H1 (cell line): ENCODE measurements at regions not wholly inside any gene's neighbourhood (a gene's known extent, or its start where the extent isn't known, plus 50 kb on each side); places are given as distances from the start of the nearest gene placed in this dataset.

Experiments
- CTCF ChIA-PET: fragments of 300-600 bp; sonication (Branson Sonifier 250); formaldehyde crosslinking; loops from one replicate; lab custom pipeline; 2021; ENCODE audit not compliant: partially characterized antibody; lab: Charles Lee
- POLR2A ChIA-PET: fragments of 300-600 bp; sonication (Branson Sonifier 250); formaldehyde crosslinking; loops from one replicate; lab custom pipeline; 2021; ENCODE audit warnings: inconsistent platforms; ENCODE audit not compliant: partially characterized antibody; lab: Charles Lee
- DNase-seq, 2 experiments: peaks; one replicate each; pipeline versions ENCODE4 v3.0.0 to v3.0.0-alpha.2; 2010 to 2022; ENCODE audit warnings: low spot score in 2 of 2, low read depth in 1 of 2, mixed read lengths in 1 of 2
- FAIRE-seq: peaks from 2 replicates; lab custom pipeline; 2011; peaks lifted over from hg19 to GRCh38; lab: Jason Lieb, UNC
- H2AFZ ChIP-seq: 2 replicates; pipeline ENCODE4 v1.8.1; 2012; ENCODE audit warnings: low read length, inconsistent platforms
- H2AK5ac ChIP-seq: 2 replicates; pipeline ENCODE4 v1.6.1; 2013; ENCODE audit warnings: low read depth, low read length
- H2BK120ac ChIP-seq: replicated peaks from 2 replicates; pipeline ENCODE3; 2013; ENCODE audit warnings: low read depth, low read length, inconsistent platforms
- H2BK12ac ChIP-seq: 2 replicates; pipeline ENCODE4 v1.6.1; 2013; ENCODE audit warnings: low read depth, low read length
- H2BK15ac ChIP-seq: 2 replicates; pipeline ENCODE4 v1.6.1; 2013; ENCODE audit warnings: low read length
- H2BK20ac ChIP-seq: 2 replicates; pipeline ENCODE4 v1.6.1; 2013; ENCODE audit warnings: low read length
- H2BK5ac ChIP-seq: 2 replicates; pipeline ENCODE4 v1.6.1; 2013; ENCODE audit warnings: low read depth, low read length
- H3K14ac ChIP-seq: 2 replicates; pipeline ENCODE4 v1.6.1; 2013; ENCODE audit warnings: inconsistent platforms; ENCODE audit not compliant: insufficient read length
- H3K18ac ChIP-seq: 2 replicates; pipeline ENCODE4 v1.6.1; 2013; ENCODE audit warnings: low read length; ENCODE audit errors: extremely low read depth
- H3K23ac ChIP-seq: 2 replicates; pipeline ENCODE4 v1.6.1; 2013; ENCODE audit warnings: inconsistent platforms; ENCODE audit not compliant: insufficient read length
- H3K23me2 ChIP-seq: 2 replicates; pipeline ENCODE4 v1.6.1; 2013; ENCODE audit warnings: low read depth, low read length
- H3K27ac ChIP-seq: 2 replicates; pipeline ENCODE4 v1.6.1; 2011; ENCODE audit warnings: low read depth, low read length, inconsistent platforms
- H3K27me3 ChIP-seq, 4 experiments: replicated peaks in 1 of 4; 1 replicate in 1 of 4; 2 replicates in 3 of 4; pipeline versions ENCODE4 v1.6.1 to v1.8.1; 2011 to 2013; ENCODE audit warnings: low read length in 3 of 4, mild to moderate bottlenecking in 3 of 4, inconsistent platforms in 2 of 4, mixed read lengths in 2 of 4, moderate library complexity in 1 of 4; ENCODE audit not compliant: control insufficient read depth in 3 of 4, insufficient read depth in 3 of 4; ENCODE audit errors: extremely low read depth in 1 of 4
- H3K36me3 ChIP-seq, 4 experiments: 2 replicates each; pipeline versions ENCODE4 v1.6.1 to v1.8.1; 2011 to 2013; ENCODE audit warnings: mild to moderate bottlenecking in 4 of 4, low read length in 3 of 4, moderate library complexity in 2 of 4, control low read depth in 1 of 4, inconsistent platforms in 1 of 4; ENCODE audit not compliant: insufficient read depth in 4 of 4, control insufficient read depth in 2 of 4
- H3K4ac ChIP-seq: replicated peaks from 2 replicates; pipeline ENCODE3; 2013; ENCODE audit warnings: low read length, low read depth, mixed read lengths, inconsistent platforms; ENCODE audit not compliant: insufficient read length
- H3K4me1 ChIP-seq, 4 experiments: replicated peaks in 1 of 4; 1 replicate in 1 of 4; 2 replicates in 3 of 4; pipeline versions ENCODE4 v1.6.1 to v1.8.1; 2011 to 2013; ENCODE audit warnings: low read length in 3 of 4, inconsistent platforms in 2 of 4, mixed read lengths in 1 of 4; ENCODE audit not compliant: insufficient read depth in 4 of 4, control insufficient read depth in 3 of 4
- H3K4me2 ChIP-seq, 2 experiments: 2 replicates each; pipeline versions ENCODE4 v1.6.1 to v1.8.1; 2011 to 2013; ENCODE audit warnings: low read depth in 2 of 2, low read length in 2 of 2, control low read depth in 1 of 2, inconsistent platforms in 1 of 2, mild to moderate bottlenecking in 1 of 2; ENCODE audit not compliant: insufficient read depth in 1 of 2
- H3K4me3 ChIP-seq, 4 experiments: fragments of 200-600, 300-600 bp in 1 of 4; sonication (generic), shearing (Covaris generic), sonication (Bioruptor Twin) in 1 of 4; 2 replicates each; pipeline versions ENCODE4 v1.5.1 to v1.8.1; 2011 to 2016; ENCODE audit warnings: low read length in 4 of 4, low read depth in 3 of 4, control low read depth in 2 of 4, inconsistent platforms in 2 of 4, mild to moderate bottlenecking in 2 of 4, mixed read lengths in 1 of 4, moderate library complexity in 1 of 4; ENCODE audit not compliant: insufficient read depth in 2 of 4; ENCODE audit errors: extremely low read depth in 1 of 4
- H3K56ac ChIP-seq: replicated peaks from 2 replicates; pipeline ENCODE3; 2013; ENCODE audit warnings: low read depth, mild to moderate bottlenecking, mixed read lengths, low read length, inconsistent platforms; ENCODE audit not compliant: insufficient read length
- H3K79me1 ChIP-seq: 2 replicates; pipeline ENCODE4 v1.6.1; 2013; ENCODE audit warnings: low read depth, low read length, control low read depth
- H3K79me2 ChIP-seq, 2 experiments: 2 replicates each; pipeline versions ENCODE4 v1.6.1 to v1.8.1; 2012 to 2013; ENCODE audit warnings: low read length in 2 of 2, mild to moderate bottlenecking in 2 of 2, inconsistent platforms in 1 of 2; ENCODE audit not compliant: insufficient read depth in 2 of 2, control insufficient read depth in 1 of 2
- H3K9ac ChIP-seq, 4 experiments: replicated peaks in 1 of 4; 1 replicate in 1 of 4; 2 replicates in 3 of 4; pipeline versions ENCODE4 v1.6.1 to v1.8.1; 2011 to 2013; ENCODE audit warnings: low read depth in 3 of 4, low read length in 3 of 4, control low read depth in 2 of 4, mild to moderate bottlenecking in 2 of 4, moderate library complexity in 2 of 4, inconsistent platforms in 1 of 4; ENCODE audit errors: extremely low read depth in 1 of 4
- H3K9me3 ChIP-seq, 2 experiments: 2 replicates each; pipeline versions ENCODE4 v1.6.1 to v1.8.1; 2012 to 2013; ENCODE audit warnings: mild to moderate bottlenecking in 2 of 2, moderate library complexity in 2 of 2, control low read depth in 1 of 2, inconsistent platforms in 1 of 2, low read depth in 1 of 2, low read length in 1 of 2, mixed read lengths in 1 of 2; ENCODE audit not compliant: insufficient read depth in 2 of 2
- H4K20me1 ChIP-seq, 2 experiments: replicated peaks in 1 of 2; 2 replicates each; pipeline versions ENCODE3 to v1.8.1; 2011 to 2013; ENCODE audit warnings: inconsistent platforms in 2 of 2, low read length in 2 of 2, mild to moderate bottlenecking in 1 of 2; ENCODE audit not compliant: insufficient read depth in 2 of 2, control insufficient read depth in 1 of 2
- H4K5ac ChIP-seq: 2 replicates; pipeline ENCODE4 v1.6.1; 2013; ENCODE audit warnings: low read length, low read depth, mixed read lengths, inconsistent platforms; ENCODE audit not compliant: insufficient read length
- H4K8ac ChIP-seq: 2 replicates; pipeline ENCODE4 v1.8.0; 2013; ENCODE audit warnings: mild to moderate bottlenecking, moderate library complexity, low read length, inconsistent platforms; ENCODE audit not compliant: insufficient read depth; ENCODE audit errors: extremely low read depth
- H4K91ac ChIP-seq: replicated peaks from 2 replicates; pipeline ENCODE3; 2013; ENCODE audit warnings: low read length, mixed read lengths, inconsistent platforms; ENCODE audit not compliant: insufficient read length
- GABPA ChIP-seq: IDR thresholded peaks from 2 replicates; pipeline ENCODE4 v1.6.1; 2011; ENCODE audit warnings: mild to moderate bottlenecking, low read length, moderate library complexity, borderline replicate concordance; ENCODE audit not compliant: insufficient read depth
- KDM1A ChIP-seq: fragments of 200-600, 300-600 bp; sonication (generic); IDR thresholded peaks from 2 replicates; pipeline ENCODE4 v1.7.1; 2016; ENCODE audit warnings: mild to moderate bottlenecking, low read length, borderline replicate concordance
- RAD21 ChIP-seq, 2 experiments: IDR thresholded peaks in 1 of 2; conservative IDR thresholded peaks in 1 of 2; 2 replicates each; pipeline ENCODE4 v1.6.1; 2011; ENCODE audit warnings: low read depth in 2 of 2, low read length in 2 of 2, improper control_type of control experiment in 1 of 2, inconsistent platforms in 1 of 2, mild to moderate bottlenecking in 1 of 2, moderate library complexity in 1 of 2
- TEAD4 ChIP-seq: IDR thresholded peaks from 2 replicates; pipeline ENCODE4 v1.6.1; 2012; ENCODE audit warnings: low read depth, low read length, inconsistent platforms, mixed read lengths
- WGBS, 2 experiments: shearing (Covaris generic) in 1 of 2; methylation state at CpG; one replicate each; pipeline versions ENCODE4 v1.1.6 to v1.1.7; 2013 to 2015; ENCODE audit warnings: low lambda C conversion rate in 2 of 2, mixed read lengths in 2 of 2, inconsistent platforms in 1 of 2, low coverage in 1 of 2, missing lambda C conversion rate in 1 of 2; ENCODE audit not compliant: insufficient replicate concordance in 2 of 2, insufficient coverage in 1 of 2, insufficient read length in 1 of 2; ENCODE audit errors: extremely low coverage in 1 of 2, missing lambda C conversion rate in 1 of 2; 5-methylcytosine and 5-hydroxymethylcytosine counted together

DNA sequence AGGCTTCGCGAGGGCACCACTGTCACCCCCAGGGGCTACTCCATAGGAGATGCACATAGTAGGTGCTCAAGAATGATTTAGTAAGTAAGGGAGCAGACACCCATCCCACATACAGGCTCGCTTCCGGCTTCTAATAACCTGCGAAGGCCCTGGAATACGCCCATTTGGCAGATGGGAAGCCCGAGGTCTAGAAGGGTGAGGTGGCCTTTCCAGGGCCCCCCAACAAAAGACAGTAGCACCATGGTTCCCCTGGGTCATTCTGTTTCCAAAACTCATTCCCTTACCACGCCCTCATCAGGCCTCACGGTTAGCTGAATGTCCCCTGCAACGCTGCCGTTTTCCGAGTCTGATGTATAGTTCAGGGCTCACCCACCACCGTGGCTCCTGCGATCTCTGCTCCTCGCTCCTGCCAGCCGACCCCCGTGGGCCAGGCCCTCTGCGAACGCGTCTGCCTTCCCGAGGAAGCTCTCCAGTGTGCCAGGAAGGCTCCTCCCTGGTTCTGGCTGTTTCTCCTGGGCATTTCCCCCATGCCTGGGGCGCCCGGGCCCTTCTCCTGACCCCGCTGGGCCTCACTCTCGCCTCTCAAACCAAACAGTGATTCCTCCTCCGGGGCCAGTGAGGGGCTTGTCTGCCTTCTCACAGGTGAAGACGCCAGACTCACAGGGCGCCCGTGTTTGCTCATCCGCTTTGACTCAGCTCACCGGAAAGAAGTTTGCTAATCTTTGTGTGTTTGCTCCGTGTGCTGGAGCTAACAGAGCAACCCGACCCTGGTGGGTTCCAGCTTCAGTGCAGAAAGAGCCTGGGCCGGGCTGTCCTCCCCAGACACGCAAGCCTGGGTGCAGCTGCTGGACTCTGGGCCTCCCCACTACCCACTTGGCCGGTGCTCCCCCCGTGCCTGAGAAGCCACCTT is 86.6 kb downstream of the RTL6 start:
- Histone ChIP-seq H2BK15ac (no peak overlapping the region), H2BK12ac (no peak overlapping the region), H3K4ac (no peak overlapping the region), H3K4me2 (no peak overlapping the region), H3K9ac (no peak overlapping the region), H3K36me3 (no peaks in the 10 kb centered on the region), H3K4me1 (peaks cover 5 to 9% (median 8%) of the 10 kb centered on the region in 4 experiments), H4K20me1 (no peaks in the 10 kb centered on the region), H4K91ac (no peak overlapping the region), H2BK5ac (no peak overlapping the region), H3K23ac (no peak overlapping the region), H2BK20ac (no peak overlapping the region), H3K79me2 (no peaks in the 10 kb centered on the region), H3K27me3 (no peaks in the 10 kb centered on the region; a peak in 1 of 7 replicates), H3K9me3 (no peaks in the 10 kb centered on the region; a peak in 1 of 4 replicates), H3K23me2 (no peaks in the 10 kb centered on the region), H3K56ac (no peak overlapping the region), H4K8ac (no peak overlapping the region; the same call in 1 of the 2 replicates), H4K5ac (no peak overlapping the region), H3K14ac (no peak overlapping the region), H3K18ac (no peak overlapping the region; the same call in 1 of the 2 replicates), H3K27ac (no peak overlapping the region), H3K79me1 (no peaks in the 10 kb centered on the region), H2AK5ac (no peak overlapping the region), H3K4me3 (no peak overlapping the region), H2BK120ac (no peak overlapping the region), H2AFZ (no peak overlapping the region)
- POLR2A ChIA-PET: no interaction called here
- DNase-seq (no peak), FAIRE-seq (no peak)
- 89% methylated on average over 32 of the region's 37 CpGs; no CpG with 5 or more reads in 1 of the 2 experiments for WGBS, 2 experiments
- no peak for TF ChIP-seq TEAD4
- TF ChIP-seq GABPA: no peak
- TF ChIP-seq RAD21 (IDR thresholded peaks at IDR 0.05 in 1 of 2, conservative IDR thresholded peaks at IDR 0.05 in 1 of 2; ENCODE audit: low read depth in 2 of 2, low read length in 2 of 2): no peak
- peak; percentile 26; the same call in 1 of the 2 replicates for TF ChIP-seq KDM1A
- CTCF ChIA-PET: interaction anchor here (1.1 to 1.6 kb wide), 5 partner anchors 11 to 329 kb away, joined by 3 to 6 read pairs (median 4); no protein-coding TSS in a partner anchor
